G401.6 (cell line): ENCODE measurements at regions not wholly inside any gene's neighbourhood (a gene's known extent, or its start where the extent isn't known, plus 50 kb on each side); places are given as distances from the start of the nearest gene placed in this dataset.
"Not testable (repeated sequence)": the region's sequence is repeated elsewhere in the genome, so short reads cannot be mapped to it uniquely, and the experiment has no call there.

Experiments
- FAIRE-seq: peaks from 2 replicates; lab custom pipeline; 2012; peaks lifted over from hg19 to GRCh38; lab: Jason Lieb, UNC

DNA sequence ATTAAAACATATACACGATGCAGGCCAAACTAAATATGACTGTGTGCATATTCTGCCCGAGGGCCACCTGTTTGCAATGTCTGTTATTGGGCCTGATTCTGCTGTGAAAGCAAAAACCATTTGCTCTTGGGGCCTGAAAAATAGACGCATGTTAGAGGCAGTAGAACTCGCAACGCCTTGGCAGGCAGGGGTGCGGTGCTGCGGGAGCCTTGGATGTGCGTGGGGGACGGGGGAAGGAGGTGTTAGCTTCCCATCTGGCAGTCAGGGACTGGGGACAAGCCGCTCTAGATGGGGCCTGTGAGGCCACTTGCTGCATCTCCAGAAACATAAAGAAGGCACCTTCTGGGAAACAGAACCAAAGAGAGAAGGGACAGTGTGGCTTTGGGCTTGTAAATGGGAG lies 216.3 kb downstream of the PHETA1 start:
- FAIRE-seq = no peak

DNA sequence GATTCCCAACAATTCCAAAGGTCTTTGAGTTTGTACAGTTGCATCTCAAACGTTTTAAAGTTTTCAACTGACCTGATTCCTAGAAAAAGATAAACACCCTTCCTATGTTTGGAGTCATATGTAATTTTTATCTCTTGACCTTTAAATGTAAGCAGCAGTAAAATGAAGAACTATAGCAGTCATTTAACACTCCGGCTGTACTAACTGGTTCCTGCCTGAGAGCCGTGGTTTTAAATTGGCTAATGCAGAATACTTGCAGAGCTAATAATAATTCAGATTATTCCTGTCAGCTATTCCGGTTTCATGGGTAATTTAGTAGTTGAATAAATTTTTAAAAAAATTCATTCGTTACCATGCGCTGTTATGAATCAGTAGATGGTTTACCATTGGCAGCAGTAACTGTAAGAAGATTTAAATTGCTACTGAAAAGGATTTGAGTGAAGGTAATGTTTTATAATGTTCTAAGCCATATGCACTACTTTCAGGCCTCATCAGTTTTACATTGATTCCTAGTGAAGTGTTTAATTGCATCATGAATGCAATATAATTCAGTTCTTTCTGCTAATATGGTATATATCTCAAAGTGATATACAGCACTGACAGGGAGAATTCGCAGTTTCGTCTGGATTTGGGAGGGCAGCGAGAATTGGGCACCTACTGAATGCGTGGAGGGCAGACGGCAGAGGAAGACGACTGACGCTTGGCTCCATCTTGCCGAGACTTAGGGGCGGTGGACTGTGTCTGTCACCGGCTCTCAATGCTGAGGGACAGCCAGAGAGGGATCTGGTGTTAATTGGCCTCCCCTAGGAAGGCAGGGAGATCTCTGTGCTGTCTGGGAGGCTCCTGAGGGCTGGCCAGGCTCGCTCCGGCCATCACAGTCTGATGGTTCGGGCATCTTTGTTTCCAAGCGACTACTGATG lies 217.7 kb downstream of the PHETA1 start:
- no peak for FAIRE-seq

DNA sequence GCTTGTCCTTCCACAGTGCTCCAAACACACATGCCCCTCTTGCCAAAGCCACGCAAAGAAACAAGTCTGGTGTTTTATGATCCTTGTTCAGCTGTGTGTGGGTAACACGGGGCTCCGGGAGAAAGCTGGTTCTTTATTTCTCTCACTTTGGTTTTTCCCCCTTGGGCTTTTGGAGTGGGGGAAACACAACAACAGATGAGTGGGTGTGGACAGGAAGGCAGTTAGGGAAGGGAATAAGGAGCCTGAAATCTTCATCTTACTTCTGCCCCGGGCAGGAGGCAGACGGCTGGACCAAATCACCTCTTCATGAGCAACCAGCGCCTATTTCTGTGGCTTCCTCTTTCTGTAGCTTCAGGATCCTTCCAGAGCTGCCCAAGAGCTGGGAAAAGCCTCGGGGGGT lies 218.5 kb downstream of the PHETA1 start:
- no peak for FAIRE-seq

DNA sequence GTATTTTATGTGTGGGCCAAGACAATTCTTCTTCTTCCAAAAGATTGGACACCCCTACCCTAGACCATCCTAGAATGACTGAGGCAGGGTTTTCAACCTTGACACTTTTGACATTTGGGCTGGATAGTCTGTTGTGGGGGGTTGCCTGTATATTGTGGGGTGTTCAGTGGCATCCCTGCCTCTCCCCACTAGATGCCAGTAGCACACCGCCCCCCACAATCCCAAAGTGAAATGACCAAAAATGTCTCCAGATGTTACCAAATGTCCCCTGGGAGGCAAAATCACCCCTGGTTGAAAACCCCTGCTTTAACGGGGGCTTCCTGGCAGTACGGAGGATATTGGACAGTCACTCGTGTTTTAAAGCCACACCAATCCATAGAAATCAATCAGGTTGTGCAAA lies 219.6 kb downstream of the PHETA1 start:
- no peak for FAIRE-seq

DNA sequence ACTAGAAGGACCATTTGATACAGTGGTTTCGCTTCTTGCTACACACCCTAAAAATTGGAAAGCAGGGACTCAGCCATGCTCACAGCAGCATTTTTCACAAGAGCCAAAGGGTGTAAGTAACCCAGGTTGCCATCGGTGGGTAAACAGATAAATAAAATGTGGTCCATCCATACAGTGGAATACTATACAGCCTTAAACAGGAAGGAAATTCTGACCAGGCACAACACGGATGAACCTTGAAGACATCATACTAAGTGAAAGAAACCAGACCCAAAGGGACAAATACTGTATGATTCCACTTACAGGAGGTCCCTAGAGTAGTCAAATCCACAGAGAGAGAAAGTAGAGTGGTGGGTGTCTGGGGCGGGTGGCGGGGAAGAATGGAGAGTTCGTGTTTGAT lies 220.9 kb downstream of the PHETA1 start:
- no peak for FAIRE-seq

DNA sequence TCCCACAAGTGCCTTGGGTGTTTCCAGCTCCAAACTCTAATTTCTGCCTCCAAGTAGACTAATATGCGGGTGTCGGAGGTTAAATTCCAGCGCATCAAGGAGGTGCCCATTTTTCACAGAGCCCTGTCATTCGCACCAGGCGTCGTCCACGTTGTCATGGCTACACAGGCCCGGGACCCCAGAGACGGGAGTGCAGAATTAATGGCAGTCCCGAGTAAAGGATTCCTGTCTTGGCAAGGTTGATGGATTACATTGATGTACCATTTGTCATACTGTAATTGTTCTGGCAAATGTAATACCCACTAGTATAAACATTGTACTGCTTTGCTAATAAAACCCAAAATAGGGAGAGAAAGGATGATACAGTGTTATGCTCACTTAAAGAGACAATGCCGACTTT lies 222.9 kb upstream of the MYL2 start:
- FAIRE-seq = no peak

DNA sequence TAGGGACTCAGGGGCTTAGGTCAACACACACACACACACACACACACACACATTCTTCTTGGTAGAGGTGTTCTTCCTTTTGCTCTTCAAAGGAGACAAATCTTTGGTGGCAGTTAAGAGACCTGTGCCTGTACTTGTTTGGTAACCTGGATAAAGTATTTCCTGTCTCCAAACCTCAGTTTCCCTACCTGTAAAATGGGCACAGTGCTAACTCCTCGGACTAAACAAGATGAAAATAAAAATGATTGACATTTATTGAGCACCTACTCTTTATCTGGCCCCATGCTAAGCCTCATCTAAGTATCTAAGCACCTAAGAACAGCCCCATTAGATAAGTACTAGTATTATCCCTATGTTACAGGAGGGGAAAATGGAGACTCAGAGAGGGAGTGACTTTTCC lies 220.8 kb upstream of the MYL2 start:
- FAIRE-seq = no peak

DNA sequence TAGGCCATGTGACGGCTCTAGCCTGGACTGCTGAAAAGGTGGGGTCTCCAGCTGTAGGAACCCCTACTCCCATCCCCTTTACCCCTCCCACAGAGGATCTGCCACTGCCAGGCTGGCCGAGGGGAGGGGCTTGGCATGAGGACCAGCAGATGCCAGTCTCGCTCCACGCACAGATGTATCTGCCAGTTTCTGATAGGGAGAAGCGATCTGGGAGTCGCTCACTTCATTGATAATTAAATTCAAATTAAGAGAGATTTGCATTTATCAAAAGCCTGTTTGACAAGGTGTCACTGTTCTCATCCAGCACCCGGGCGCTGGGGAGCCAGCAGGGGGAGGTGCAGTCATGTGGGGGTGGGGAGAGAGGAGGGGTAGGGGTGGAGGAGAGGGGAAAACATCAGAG lies 217.6 kb upstream of the MYL2 start:
- no peak for FAIRE-seq

DNA sequence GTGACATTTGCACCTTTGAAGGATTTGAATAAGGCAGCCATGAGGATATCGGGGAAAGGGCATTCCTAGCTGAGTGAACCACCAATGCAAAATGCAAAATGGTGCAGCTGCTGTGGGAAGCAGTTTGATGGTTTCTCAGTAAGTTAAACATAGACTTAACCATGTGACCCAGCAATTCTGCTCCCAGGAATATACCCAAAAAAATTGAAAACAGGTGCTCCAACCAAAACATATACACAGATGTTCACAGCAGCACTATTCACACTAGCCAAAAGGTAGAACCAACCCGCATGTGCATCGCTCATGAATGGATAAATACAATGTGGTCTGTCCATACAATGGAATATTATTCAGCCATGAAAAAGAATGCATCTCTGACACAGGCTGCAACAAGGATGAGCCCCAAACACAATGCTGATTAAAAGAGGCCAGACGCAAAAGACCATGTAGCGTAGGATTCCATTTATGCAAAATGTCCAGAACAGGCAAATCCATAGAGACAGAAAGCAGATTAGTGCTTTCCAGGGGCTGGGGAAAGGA lies 215.0 kb upstream of the MYL2 start:
- no peak for FAIRE-seq

DNA sequence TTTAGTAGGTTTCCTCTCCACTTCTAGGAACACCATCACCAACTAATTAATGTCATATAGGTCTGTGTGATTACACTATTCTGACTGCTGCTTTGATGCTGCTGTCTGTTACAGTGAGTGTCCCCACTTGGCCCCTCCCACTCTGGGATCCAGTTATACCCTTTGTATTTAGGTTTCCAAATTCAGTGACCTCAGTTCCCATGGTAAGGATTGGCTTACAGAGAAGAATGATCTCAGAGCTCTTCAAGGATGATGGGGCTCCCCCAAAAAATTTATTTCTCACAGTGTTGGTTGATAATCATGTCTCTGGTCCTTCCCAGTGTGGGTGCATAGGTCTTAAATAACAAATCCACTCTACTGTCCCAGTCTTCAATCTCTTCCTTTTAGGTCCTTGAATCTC lies 210.0 kb upstream of the MYL2 start:
- FAIRE-seq = no peak

DNA sequence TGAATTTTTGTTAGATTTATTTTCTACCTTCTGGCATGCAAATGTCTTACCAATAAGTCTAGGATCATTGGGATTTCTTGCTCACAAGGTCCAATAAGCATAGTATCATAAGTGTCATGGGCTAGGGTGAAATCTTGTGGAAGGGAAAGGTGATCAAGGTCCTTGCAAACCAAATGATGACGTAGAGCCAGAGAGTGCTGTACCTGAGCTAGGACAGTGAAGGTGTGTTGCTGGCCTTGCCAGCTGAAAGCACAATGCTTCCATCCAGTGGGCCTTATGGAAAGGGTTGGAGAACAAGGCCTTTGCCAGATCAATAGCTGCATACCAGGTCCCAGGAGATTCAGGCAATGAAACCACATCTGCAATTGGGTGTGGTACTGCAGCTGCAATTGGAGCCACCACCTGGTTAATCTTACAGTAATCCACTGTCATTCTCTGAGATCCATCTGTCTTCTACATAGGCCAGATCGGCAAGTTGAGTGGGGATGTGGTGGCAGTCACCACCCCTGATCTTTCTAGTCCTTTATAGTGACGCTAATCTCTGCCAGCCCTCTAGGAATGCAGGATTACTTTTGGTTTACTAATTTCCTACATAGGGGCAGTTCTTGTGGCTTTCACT lies 208.9 kb upstream of the MYL2 start:
- FAIRE-seq = no peak

DNA sequence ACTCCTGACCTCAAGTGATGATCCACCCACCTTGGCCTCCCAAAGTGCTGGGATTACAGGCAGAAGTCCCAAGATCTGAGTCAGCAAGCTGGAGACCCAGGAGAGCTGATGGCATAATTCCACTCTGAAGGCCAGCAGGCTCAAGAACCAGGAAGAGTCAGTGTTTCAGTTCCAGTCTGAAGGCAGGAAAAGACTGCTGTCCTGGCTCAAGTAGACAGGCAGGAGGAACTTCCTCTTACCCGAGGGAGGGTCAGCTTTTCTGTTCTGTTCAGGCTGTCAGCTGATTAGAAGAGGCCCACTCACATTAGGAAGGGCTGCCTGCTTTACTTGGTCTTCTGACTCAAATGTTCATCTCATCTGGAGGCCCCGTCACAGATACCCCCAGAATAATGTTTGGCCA lies 206.0 kb upstream of the MYL2 start:
- no peak for FAIRE-seq

DNA sequence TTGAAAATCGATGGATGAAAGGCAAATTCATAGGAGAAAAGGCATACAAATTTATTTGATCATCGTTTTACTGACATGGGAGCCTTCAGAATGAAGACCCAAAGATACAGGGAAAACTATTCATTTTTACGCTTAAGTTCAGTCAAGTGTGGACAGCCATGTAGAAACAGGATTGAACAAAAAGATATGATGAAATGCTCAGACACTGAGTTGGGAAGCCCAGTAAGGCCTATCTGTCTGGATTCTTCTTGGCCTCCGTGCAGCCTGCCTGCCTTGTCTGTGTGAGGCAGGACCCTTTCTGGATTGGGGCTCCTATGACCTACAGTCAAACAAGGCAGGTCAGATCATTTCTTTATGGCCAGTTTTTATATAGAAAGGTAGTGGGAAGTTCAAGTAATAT lies 203.8 kb upstream of the MYL2 start:
- no peak for FAIRE-seq

DNA sequence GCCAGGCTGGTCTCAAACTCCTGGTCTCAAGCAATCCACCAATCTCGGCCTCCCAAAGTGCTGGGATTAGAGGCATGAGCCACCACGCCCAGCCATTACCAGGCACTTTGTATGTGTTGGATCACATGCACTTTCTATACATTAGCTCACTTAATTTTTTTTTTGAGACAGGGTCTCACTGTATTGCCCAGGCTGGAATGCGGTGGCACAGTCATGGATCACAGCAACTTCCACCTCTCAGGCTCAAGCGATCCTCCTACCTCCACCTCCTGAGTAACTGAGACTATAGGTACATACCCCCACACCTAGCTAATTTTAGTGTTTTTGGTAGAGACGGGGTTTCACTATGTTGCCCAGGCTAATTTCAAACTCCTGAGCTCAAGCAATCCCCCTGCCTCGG lies 203.0 kb upstream of the MYL2 start:
- FAIRE-seq = no peak

DNA sequence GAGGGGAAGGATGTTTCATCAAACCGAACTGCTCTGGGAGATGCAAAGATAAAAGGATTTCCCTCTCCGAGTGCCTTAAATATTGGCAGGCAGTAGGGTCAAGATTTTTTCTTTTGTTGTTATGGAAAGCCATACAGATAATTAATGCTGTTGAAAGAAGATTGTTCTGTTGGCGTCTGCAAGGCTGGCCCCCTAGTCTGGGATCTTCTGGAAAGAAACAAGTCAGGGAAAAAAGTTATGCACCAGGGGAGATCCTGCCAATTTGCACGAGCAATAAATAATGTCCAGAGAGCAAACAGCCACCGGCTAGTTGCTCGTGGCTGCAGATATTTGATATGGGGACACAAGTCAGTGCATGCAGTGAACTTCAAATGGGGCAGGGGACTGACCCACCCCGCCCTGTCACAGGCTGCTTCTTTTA lies 202.1 kb upstream of the MYL2 start:
- FAIRE-seq = no peak

DNA sequence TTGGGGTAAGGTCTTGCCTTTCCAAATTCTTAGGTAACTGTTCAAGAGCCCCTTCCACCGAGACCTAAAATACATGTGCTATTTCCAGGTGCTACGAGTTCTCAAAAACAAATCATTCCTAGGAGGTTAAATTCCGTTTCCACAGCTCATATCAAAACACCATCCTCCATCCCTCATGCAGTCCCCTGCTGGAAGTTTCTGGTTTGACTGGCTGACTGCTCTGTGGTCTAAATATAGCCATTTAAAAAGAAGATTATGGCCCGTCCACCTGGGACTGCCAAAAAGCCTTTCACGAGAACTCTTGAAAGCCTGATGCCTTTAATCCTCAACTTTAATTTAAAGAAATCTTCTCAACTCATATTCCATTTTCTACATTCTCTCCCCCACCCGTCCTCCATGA lies 201.5 kb upstream of the MYL2 start:
- FAIRE-seq = no peak

DNA sequence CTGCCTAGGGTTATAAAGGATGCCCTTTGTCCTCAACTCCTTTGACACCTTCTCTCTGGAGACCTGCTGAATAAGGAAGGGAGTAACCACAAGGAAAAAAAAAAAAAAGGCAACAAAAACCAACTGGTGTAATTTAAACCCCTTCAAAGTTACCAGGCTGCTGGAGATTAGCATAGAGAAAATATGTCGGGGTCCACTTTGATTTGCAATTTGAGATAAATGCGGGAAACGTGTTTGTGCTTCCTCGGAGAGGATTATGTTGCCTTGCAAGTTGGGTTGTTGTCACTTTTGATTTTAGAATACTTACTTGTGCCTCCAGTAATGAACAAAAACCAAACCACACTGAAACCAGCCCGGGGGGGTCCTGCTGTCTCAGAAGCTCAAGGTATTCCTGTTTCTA lies 200.2 kb upstream of the MYL2 start:
- no peak for FAIRE-seq

DNA sequence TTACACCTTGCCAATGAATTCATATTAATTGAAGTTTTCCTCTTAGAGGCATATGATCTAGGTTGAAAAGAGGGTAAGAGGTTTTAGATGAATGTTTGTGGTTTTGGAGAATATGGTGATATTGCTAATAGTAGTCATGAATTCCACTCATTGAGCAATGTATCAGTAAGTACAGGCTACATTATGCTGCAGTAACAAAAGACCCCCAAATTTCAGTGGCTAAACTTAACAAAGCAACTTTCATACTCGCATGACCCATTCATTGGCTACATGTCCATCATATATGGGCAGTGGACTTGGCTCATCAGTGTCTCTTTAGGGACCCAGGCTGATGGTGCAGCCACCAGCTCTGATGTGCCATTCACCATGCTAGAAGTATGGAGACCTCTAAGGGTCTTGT lies 196.6 kb upstream of the MYL2 start:
- FAIRE-seq = no peak

DNA sequence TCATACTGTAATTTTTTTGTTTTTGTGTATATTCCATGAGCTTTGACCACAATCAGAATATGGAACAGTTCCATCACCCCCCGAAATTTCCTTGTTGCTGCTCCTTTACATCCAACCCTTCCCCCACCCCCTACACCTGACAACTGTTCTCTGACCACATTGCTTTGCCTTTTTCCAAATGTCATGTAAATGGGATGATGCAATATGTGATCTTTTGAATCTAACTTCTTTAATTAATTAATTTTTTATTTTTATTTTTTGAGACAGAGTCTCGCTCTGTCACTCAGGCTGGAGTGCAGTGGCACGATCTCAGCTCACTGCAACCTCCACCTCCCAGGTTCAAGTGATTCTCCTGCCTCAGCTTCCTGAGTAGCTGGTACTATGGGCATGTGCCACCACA lies 192.9 kb upstream of the MYL2 start:
- not testable (repeated sequence) for FAIRE-seq

DNA sequence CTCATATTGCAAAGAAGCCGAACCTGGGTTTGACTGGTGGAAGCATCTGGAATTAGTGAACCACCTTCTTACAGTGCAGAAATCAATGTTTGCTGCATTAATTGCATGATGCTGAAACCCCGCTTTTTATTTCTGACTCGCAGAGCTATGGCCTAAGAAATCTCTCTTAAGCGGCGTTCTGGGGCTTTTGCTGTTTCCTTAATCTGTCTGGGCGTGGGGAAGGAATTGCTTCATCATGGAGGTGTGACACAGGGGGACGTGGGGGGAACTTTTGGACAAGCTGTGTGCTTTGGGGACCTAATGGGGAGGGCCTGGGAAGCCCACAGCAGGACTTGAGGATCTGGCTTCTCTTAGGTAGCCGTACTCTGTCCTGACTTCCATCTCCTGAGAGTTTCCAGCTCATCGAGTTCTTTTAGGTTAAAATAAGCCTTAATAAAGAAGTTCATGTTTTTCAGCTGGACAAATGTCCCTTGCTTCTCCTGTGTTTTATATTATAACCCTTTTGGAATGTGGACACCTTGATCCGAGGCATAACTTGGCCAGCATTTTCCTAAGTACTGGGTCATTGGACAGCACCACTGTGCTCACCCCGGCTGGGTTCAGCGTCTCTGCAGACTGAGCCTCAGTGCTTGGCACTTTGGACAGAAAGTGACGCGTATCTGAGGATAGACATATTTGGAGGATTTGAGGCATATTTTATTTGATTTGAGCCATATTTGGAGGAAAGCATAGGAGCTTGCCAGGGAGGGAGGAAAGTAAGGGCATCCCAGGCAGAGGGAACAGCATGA lies 192.1 kb upstream of the MYL2 start:
- FAIRE-seq = no peak

DNA sequence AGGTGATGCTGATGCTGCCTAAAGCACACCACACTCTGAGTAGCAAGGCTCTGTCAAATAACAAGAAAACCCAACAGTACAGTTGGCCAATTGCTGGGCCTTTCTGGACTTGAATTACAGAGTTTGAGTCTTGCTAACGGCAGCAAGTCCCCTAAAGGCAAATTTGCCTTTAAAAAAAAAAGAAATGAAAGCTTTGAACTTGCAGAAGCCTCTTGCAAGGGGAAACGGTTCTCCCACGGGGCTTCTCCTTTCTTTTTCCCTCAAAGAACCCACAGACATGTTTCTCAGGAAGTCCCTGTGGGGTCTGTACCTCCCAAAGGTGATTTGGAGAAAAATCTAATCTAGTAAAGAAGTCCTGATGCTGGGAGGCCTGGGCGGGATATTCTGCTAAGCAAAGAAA lies 191.3 kb upstream of the MYL2 start:
- no peak for FAIRE-seq

DNA sequence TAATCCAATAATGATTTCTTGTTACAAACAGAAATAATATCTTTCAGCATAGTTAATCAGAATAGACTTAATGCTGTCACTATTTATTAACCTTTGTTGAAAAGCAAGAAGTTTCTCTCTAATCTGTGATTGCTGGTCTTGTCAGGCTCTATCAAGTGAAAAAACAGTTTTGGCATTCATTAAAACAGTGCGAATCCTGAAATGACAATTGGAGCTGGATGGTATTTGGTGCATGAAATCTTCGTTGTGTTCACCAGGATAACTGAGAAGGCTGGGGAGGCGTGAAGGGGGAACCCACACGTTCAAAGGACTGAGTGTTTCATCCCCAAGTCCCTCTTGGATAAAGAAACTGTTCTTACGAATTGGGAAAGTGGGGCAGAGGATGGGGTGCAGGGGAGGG lies 190.2 kb upstream of the MYL2 start:
- no peak for FAIRE-seq

DNA sequence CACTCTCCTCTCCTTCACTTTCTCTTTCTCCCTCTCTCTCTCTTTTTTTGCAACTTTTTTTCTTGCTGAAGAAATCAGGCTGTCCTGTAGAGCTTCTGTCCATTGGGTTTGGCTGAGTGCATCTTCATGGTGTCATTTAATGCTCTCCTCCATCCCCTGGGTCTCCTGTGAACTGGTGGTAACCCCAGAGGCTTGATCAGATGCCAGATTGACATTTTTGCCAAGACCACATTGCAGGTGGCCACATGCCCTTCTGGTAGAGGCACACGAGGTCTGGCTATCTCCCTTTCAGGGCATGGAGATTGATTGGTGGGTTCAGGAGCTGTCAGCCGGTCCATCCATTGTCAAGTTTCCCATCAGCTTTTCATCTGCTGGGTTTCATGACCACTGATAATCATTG lies 188.3 kb upstream of the MYL2 start:
- no peak for FAIRE-seq
